ENCODE measurements at regions not wholly inside any gene's neighbourhood (a gene's known extent, or its start where the extent isn't known, plus 50 kb on each side); places are given as distances from the start of the nearest gene placed in this dataset.
"Not testable (repeated sequence)": the region's sequence is repeated elsewhere in the genome, so short reads cannot be mapped to it uniquely, and the experiment has no call there.

DNA sequence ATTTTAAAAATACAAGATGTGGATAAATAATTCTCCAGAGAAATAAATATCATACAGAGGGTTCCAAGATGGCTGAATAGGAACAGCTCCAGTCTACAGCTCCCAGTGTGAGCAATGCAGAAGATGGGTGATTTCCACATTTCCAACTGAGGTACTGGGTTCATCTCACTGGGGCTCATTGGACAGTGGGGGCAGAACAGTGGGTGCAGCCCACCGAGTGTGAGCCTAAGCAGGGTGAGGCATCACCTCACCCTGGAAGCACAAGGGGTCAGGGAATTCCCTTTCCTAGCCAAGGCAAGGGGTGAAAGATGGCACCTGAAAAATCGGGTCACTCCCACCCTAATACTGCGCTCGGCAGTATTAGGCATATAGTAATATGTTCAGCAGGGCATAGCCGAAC is 167.5 kb upstream of the IRS4 start:
- intact Hi-C loops (cut with DNase I); DNase-seq (ENCODE audit: low spot score): not testable (repeated sequence)

DNA sequence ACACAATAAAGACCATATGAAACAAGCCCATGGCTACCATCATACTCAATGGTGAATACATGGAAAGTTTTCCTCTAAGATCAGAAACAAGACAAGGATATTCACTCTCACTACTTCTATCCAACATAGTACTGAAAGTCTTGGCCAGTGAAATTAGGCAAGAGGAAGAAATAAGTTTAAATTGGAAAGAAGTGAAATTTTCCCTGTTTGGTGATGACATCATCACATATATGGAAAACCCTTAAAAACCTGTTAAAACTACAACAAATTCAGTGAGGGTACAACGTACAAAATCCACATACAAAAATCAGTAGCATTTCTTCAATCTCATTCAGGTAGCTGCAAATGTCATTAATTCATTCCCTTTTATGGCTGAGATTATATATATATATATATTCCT is 164.0 kb upstream of the IRS4 start:
- intact Hi-C loops (cut with DNase I), result no loop called here
- no peak for DNase-seq (ENCODE audit: low spot score)

DNA sequence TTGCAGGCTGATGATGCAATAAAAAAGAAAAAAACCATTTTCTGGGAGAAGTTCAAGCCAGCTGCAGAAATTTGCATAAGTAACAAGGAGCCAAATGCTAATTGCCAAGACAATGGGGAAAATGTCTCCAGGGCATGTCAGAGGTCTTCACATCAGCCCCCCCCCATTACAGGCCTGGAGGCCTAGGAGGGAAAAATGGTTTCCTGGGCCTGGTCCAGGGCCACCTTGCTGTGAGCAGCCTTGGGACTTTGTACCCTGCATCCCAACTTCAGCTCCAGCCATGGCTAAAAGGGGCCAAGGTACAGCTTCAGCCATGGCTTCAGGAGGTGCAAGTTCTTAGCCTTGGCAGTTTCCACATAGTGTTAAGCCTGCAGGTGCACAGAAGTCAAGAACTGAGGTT is 160.0 kb upstream of the IRS4 start:
- intact Hi-C loops (cut with DNase I); DNase-seq (ENCODE audit: low spot score): not testable (repeated sequence)

DNA sequence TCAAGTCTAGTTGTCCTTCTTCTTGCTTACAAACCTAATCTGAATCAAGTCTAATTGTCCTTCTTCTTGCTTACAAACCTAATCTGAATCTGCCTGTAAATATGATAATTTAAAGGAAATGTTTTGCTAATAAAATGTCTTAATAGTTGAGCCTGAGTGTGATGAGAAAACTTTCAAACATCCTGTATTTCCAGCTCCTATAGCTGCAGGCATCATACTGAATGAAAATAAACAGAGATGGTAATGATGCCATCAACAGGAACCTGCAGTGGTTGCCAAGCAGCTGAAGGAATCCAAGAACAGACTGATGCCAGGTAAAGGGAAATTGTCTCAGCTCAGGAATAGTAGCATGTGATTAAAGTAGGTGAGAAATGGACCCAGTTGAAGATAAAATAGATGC is 156.1 kb upstream of the IRS4 start:
- no peak for DNase-seq (ENCODE audit: low spot score)
- intact Hi-C loops (cut with DNase I), result no loop called here

DNA sequence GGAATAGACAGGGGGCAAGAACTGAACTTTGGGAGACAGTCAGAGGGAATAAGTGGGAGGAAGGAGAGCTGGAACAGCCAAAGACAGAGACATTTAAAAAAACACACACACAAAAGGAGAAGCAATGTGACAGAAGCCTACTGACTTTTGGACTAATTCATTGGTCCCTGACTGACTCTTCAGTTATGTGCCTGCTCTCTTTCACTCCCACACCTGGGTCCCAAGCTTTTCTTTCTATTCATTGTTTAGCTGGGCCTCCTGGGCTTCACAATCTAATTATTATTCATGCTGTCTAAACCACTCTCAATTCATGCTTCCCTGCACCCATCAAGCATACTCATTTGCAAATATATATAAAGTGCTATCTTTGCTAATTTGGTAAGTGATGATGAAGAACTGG is 139.2 kb upstream of the IRS4 start:
- no peak for DNase-seq (ENCODE audit: low spot score)
- intact Hi-C loops (cut with DNase I), result no loop called here

DNA sequence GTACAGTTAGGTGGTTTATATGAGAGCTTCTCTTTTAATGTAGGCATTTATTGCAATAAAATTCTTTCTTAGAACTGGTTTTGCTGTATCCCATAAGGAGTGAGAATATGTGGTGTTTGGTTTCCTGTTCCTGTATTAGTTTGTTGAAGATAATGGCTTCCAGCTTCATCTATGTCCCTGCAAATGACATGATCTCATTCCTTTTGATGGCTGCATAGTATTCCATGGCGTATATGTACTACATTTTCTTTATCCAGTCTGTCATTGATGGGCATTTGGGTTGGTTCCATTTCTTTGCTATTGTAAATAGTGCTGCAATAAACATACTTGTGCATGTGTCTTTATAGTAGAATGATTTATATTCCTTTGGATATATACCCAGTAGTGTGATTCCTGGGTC is 106.7 kb upstream of the IRS4 start:
- DNase-seq (ENCODE audit: low spot score); intact Hi-C loops (cut with DNase I): not testable (repeated sequence)

DNA sequence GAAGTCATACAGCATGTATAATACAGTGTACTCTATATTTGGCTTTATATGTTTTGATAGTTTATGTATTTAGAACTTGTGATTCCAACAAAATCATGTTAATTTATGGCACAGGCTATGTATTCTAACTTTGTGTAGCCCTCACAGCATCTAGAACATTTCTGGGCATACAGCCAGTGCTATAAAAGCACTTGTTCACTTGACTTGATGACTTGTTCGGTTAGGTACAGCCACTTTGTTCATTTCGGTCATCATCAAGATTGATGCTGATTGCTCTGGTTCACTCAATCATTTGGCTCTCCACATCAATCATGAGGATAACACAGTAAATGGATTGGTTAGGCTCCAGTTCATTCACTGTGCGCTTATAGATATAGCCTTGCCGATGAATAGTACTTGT is 97.6 kb upstream of the IRS4 start:
- DNase-seq (ENCODE audit: low spot score), result no peak
- intact Hi-C loops (cut with DNase I), result no loop called here

DNA sequence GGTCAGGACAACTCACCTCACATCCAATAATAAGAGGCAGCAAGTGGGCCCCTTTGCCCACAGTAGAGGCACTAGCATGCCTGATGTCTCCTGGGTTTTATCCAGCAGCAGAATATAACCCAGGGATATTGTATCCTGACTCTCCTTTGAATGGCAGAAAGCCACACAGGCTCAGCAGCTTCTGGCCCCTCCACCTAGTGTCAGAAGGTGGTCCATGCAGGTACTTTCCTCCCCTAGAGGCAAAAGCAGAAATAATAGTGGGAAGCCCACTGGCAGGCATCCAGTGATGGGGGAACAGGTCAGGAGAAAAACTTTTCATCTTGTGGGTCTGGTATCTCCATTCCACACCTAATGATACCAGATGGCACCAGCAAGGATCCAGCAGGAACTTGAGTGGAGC is 75.5 kb upstream of the IRS4 start:
- intact Hi-C loops (cut with DNase I), result no loop called here
- DNase-seq (ENCODE audit: low spot score), result peak; percentile 34

DNA sequence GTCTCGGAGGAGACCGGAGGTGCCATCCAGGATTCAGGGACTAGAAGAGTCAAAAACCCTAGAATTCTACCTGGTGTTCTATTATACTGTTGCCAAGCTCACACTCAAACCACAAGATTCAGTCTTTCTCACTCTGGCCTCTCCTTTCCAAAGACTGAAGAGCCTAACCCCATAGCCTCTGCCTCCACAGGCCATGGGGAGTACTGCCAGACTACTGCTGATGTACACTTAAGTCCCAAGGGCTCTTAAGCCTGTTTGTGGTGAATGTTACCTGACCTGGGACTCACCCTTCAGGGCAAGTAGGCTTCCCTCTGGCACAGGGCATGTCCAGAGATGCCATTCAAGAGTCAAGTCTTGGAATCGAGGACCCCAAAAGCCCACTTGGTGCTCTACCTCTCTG is 58.9 kb upstream of the IRS4 start:
- no peak for DNase-seq (ENCODE audit: low spot score)
- intact Hi-C loops (cut with DNase I), result no loop called here

Small RNAs in the stretch of these regions (microRNA-seq; reads per million reads assigned to microRNA genes)
- 0.52 to 1.3 reads per million in 2 donors for gene MIR6087 (ENCODE audit: borderline microRNAs expressed in 2 of 2)
